ENCODE measurements at regions not wholly inside any gene's neighbourhood (a gene's known extent, or its start where the extent isn't known, plus 50 kb on each side); places are given as distances from the start of the nearest gene placed in this dataset.
"Not testable (repeated sequence)": the region's sequence is repeated elsewhere in the genome, so short reads cannot be mapped to it uniquely, and the experiment has no call there.

DNA sequence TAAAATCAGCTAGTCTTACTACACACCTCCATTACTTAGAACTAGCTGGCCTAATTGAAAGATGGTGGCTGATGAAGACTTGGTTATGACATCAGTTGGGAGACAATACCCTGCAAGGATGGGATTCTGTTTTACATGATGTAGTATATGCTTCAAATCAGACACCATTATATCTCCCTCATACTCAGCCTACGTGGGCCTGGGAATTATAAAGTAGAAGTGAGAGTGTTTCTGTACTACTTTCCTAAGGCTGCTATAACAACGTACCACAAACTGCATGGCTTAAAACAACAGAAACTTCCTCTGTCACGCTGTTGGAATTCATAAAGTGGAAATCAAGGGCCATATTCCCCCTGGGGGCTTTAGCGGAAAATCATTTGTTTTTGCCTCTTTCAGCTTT lies 190.4 kb downstream of the PAH start:
- DNase-seq: no peak

- no peak for DNase-seq
These were observed 194.9 kb downstream of the PAH start for GRCh38 chr12:102722147-102722546.

DNA sequence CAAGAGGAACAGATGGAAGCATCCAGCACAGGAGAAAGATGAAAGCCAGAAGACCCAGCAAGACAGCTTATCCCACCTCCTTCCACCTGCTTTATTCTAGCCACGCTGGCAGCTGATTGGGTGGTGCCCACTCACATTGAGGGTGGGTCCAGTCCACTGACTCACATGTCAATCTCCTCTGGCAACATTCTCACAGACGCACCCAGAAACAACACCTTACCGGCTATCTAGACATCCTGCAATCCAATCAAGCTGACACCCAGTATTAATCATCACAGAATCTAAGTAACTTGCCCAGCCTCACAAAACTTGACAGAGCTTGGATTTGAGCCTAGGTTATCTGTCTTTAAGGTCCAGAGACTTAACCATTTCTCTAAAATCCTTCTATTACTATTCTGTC lies 208.9 kb downstream of the PAH start:
- no peak for DNase-seq

DNA sequence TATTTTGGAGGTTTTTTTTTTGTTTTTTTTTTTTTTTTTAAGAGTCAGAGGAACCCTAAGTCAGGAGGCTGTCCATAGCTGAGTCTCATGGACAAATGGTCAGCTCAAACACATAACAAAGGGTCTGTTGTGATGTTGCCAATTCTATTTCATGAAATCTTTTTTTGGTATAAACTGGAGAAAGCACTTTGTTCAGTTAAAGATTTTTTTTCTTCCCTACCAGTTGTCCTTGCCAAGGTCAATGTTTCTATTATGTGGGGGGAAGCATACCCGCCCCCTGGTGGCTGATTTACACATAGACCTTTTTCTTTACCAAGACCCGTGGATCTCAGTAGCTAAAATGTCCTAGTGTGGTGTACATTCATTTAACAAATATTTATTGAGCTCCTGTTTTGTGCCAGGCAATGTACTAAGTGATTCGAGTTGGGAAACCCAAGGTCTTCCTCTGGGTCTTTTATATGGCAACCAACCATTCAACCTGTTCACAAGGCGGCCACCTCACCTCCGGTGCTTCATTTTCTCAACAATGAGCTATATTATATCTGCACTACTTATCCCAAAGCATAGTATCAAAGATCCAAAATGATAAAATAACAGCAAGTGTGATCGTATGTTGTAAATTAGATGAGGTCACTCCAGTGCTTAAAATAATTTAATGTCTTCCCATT lies 214.5 kb downstream of the PAH start:
- peak; percentile 66 for DNase-seq

DNA sequence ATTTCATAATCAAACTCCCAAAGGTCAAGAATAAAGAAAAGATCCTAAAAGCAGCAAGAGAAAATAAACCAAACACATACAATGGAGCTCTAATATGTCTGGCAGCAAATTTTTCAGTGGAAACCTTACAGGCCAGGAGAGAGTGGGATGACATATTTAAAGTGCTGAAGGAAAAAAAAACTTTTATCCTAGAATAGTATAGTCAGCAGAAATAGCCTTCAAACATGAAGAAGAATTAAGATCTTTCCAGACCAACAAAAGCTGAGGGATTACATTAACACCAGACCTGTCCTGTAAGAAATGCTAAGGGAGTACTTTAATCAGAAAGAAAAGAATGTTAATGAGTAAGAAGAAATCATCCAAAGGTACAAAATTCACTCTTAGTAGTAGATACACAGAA lies 215.7 kb upstream of the IGF1 start:
- no peak for DNase-seq

- no peak for DNase-seq
These were observed 214.5 kb upstream of the IGF1 start for GRCh38 chr12:102694903-102695302.

GRCh38 chr12:102691773-102692555 lies 211.6 kb upstream of the IGF1 start:
- DNase-seq: no peak

- no peak for DNase-seq
These were observed 209.9 kb upstream of the IGF1 start for GRCh38 chr12:102690253-102690652.

- DNase-seq: no peak
These were observed 209.3 kb upstream of the IGF1 start for GRCh38 chr12:102689701-102690100.

DNA sequence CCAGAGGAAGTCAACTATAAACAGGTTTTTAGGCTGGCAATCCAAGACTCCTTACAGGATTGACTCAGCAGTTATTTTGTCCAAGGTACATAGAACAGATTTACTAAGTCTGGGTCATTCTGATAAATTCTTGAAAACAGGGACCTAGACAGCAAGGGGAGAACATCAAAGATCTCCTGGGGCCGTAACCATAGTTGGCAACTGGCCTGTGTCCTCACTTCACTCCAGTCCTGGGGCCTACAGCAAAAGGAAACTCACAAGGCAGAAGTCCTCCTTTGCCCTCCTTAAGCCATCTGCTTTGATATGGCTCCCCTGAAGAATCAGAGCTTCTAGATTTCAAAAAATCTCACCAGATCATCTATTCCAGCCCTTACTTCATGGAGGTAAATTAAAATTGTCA lies 207.2 kb upstream of the IGF1 start:
- no peak for DNase-seq

DNA sequence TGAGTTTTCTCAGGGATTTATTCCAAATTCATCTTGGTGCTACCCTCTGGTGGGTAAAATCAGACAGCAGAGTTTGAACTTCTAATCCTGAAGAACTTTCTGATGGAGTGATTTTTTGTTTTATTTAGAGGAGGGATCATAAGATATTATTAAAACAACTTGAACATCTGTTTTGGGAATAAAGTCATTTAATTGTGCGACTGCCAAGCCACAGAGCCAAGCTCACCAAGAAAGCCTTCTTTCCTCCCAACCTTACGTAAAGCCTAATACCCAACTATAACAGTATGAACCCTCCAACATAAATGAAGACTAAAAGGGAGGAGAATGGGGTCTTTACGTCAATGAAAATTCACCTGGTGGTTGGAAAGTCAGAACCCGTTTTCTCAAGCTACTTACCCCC lies 205.5 kb upstream of the IGF1 start:
- DNase-seq: no peak

GRCh38 chr12:102685172-102685571 lies 204.8 kb upstream of the IGF1 start:
- no peak for DNase-seq

DNA sequence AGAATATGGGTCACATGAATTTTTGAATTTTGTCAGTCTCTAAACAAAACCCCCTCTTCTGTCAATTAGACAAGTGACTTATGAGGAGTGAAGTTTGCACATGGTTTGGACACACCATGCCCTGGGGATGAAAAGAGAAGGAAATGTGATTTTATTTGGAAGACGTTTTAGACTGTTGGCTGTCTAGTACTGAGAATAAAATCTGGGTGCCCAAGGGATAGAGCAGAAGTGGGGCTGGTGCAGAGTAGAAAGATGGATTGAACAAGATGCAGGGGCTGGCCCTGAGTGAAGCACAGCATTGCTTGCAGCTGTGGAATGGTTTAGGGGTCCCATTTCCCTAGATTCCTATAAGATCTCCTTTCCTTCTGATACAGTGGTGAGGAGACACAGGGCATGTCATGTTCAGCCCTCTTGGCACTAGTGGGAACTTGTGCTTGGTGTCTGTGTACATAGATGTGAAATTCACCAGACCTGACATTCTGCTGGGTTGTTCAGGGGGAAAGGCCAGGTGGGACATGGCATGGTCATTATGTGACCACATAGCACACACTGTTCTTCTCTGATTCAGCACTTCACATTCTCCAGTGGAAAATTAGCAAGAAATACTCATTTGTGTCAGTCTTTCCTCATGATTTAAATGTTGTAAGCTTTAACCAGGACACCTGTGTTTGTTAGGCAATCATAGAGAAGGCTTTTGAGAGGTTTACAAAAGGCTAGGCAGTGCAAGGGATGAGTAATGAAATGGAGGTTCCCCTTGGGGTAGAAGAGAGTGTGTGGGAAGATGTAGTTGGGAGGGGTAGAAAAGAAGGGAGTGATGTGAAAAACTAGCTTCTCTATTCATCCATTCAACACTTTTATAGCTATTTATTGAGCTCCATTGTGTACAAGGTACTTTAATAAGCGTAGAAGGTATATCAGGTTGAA lies 202.3 kb upstream of the IGF1 start:
- DNase-seq: no peak

DNA sequence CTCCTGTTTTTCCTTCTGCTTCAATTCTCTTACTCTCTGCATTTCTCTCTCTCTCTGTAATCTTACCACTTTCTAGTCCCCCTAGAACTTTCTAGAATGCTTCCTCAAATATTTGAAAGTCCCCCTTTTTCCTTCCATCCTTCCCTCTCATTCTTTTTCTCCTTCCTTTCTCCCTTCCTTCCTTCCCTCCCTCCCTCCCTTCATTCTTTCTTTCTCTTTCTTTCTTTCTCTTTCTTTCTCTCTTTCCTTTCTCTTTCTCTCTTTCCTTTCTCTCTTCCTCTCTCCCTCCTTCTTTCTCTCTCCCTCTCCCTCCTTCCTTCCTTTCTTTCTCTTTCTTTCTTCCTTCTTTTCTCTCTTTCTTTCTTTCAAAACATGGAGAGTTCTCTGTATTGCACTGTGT lies 201.4 kb upstream of the IGF1 start:
- DNase-seq: no peak

DNA sequence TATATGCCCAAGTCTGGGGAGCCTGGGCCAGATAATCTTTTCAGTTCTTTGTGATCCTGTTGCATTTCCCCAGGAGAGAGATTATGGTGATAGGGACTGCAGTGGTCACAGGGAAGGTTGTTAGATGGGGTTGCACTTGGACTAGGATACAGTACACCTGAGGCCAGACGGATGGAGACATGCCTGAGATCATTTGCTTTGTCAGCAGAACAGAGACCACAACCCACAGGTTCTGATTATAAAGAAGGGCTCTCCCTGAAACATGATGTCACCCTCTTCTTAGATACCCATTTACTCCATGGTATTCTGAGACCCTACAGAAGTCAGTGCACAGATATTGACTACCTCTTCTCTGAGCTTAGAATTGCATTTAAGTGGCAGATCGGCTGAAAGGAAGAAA lies 200.9 kb upstream of the IGF1 start:
- DNase-seq: no peak

- DNase-seq: no peak
These were observed 199.9 kb upstream of the IGF1 start for GRCh38 chr12:102680304-102680703.

GRCh38 chr12:102676812-102677211 lies 196.4 kb upstream of the IGF1 start:
- no peak for DNase-seq

GRCh38 chr12:102675672-102676071 lies 195.3 kb upstream of the IGF1 start:
- peak; percentile 85 for DNase-seq

GRCh38 chr12:102673606-102674005 lies 193.2 kb upstream of the IGF1 start:
- DNase-seq: no peak

DNA sequence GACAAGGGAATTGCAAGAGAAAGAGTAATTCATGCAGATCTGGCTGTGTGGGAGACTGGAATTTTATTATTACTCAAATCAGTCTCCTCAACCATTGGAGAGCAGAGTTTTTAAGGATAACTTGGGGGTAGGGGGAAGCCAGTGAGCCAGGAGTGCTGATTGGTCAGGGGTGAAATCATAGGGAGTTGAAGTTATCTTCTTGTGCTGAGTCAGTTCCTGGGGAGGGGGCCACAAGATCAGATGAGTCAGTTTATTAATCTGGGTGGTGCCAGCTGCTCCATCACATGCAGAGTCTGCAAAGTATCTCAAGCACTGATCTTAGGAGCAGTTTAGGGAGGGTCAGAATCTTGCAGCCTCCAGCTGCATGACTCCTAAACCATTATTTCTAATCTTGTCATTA lies 191.8 kb upstream of the IGF1 start:
- DNase-seq: peak; percentile 68

DNA sequence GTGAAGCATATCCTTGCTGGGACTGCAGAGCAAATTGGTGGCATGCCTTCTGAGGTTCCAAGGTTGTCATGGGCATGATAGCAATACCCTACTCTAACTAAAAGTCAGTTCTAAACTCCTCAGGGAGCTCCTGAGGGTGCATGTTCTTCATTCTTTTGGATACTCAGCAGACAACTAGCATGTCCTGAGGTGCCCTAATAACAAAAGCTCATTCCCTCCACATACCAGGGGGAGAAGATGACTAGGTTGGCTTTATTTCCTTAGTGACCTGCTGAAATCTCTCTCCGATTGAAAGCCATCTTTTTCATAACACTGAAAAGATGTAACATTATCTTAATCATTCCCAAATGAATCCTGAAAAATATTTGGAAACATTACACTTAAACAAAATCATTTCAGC lies 188.7 kb upstream of the IGF1 start:
- peak; percentile 17 for DNase-seq

DNA sequence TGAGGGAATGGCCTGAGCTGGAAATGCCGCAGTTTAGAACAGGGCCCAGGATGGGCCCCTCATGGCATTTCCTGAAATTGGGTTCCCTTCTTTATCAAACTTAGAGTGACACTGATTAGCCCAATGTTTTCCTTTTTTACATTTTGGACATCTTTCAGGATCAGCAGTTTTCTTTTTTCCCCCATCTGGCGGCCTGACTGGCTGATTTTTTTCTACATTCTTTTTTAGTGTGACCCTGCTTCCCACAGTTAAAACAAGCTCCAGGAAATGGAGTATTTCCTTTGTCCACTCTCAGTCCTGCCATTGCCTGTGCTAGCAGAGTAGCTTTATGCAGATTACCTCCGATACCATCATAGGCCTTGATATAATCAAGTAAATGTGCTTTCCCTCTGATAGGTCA lies 185.8 kb upstream of the IGF1 start:
- DNase-seq: not testable (repeated sequence)

DNA sequence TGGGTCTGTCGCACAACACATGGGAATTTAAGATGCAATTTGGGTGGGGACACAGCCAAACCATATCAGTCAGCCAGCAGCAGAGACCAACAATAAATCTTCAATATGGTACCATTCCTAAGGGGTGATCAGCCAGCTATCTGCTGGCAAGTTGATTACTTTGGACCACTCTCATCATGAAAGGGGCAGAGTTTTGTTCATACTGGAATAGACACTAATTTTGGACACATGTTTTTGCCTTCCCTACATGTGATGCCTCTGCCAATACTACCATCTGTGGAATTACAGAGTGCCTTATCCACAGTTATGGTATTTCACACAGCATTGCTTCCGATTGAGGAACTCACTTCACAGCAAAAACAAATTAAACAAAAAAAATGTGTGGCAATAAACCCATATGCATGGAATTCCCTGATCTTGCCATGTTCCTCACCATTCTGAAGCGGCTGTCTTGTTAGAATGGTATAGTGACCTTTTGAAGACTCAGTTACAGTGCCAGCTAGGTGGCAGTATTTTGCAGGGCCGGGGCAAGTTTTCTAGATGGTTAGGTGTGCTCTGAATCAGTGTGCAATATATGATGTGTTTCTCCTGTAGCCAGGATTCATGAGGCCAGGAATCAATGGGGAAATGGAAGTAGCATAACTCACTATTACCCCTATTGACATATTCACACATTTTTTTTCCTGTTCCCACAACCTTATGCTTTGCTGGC lies 179.0 kb upstream of the IGF1 start:
- DNase-seq: no peak

Data from fibroblast of skin of right quadriceps (primary cell).